ENCODE measurements at regions not wholly inside any gene's neighbourhood (a gene's known extent, or its start where the extent isn't known, plus 50 kb on each side); places are given as distances from the start of the nearest gene placed in this dataset.
"Not testable (repeated sequence)": the region's sequence is repeated elsewhere in the genome, so short reads cannot be mapped to it uniquely, and the experiment has no call there.

- no peaks in the 10 kb centered on the region for H3K4me1 ChIP-seq
- no peak overlapping the region for H3K27ac ChIP-seq
- in situ Hi-C loops (cut with MboI; ENCODE audit: low pct_ligation_motif_present in 1 of 4, low pct_unique_long_range_greater_than_20kb in 1 of 4, low sequenced_read_pairs in 3 of 4) (no loop called here), intact Hi-C loops (cut with DNase I; ENCODE audit: low total_unique reads) (no loop called here)
- DNase-seq, result no peak
- H3K36me3 ChIP-seq, result no peaks in the 10 kb centered on the region
- H3K27me3 ChIP-seq, result no peaks in the 10 kb centered on the region
- peaks cover 0 to 3% of the 10 kb centered on the region in 2 donors for H3K9me3 ChIP-seq
- 0 to 8% methylated on average over 1 of the region's 1 CpG for WGBS, 2 donors (ENCODE audit: low coverage in 1 of 2)
- H3K4me3 ChIP-seq, result no peak overlapping the region
- TF ChIP-seq CTCF (IDR thresholded peaks at IDR 0.05), result no peak
These were observed 745.3 kb downstream of the NR2F1-AS1 start for GRCh38 chr5:92835712-92836111.

GRCh38 chr5:92823551-92823950 is 757.5 kb downstream of the NR2F1-AS1 start:
- H3K27ac ChIP-seq; intact Hi-C loops (cut with DNase I; ENCODE audit: low total_unique reads): not testable (repeated sequence)

GRCh38 chr5:92822183-92822582 is 758.8 kb downstream of the NR2F1-AS1 start:
- no peak for TF ChIP-seq POLR2AphosphoS5 (IDR thresholded peaks at IDR 0.05)
- TF ChIP-seq EP300 (IDR thresholded peaks at IDR 0.05; ENCODE audit: low read depth), result no peak
- TF ChIP-seq CTCF (IDR thresholded peaks at IDR 0.05), result no peak
- TF ChIP-seq POLR2A (IDR thresholded peaks at IDR 0.05), result no peak
- 74% methylated on average over 5 to 9 of the region's 9 CpGs for WGBS, 2 donors (ENCODE audit: low coverage in 1 of 2)
- Histone ChIP-seq H3K36me3 (no peaks in the 10 kb centered on the region), H3K4me1 (no peaks in the 10 kb centered on the region), H3K27ac (no peak overlapping the region), H3K9me3 (no peaks in the 10 kb centered on the region), H3K27me3 (no peaks in the 10 kb centered on the region), H3K4me3 (no peak overlapping the region)
- no peak for DNase-seq
- in situ Hi-C loops (cut with MboI; ENCODE audit: low pct_ligation_motif_present in 1 of 4, low pct_unique_long_range_greater_than_20kb in 1 of 4, low sequenced_read_pairs in 3 of 4) (no loop called here), intact Hi-C loops (cut with DNase I; ENCODE audit: low total_unique reads) (no loop called here)

More at GRCh38 chr5:92823551-92823950, 757.5 kb downstream of the NR2F1-AS1 start:
- DNase-seq; in situ Hi-C loops (cut with MboI; ENCODE audit: low pct_ligation_motif_present in 1 of 4, low pct_unique_long_range_greater_than_20kb in 1 of 4, low sequenced_read_pairs in 3 of 4); H3K4me3 ChIP-seq; H3K36me3 ChIP-seq; H3K4me1 ChIP-seq; H3K9me3 ChIP-seq; H3K27me3 ChIP-seq: not testable (repeated sequence)
- 74% methylated on average over 3 of the region's 3 CpGs; no CpG with 5 or more reads in 1 of the 2 donors for WGBS, 2 donors (ENCODE audit: low coverage in 1 of 2)

- H3K27me3 ChIP-seq, result no peaks in the 10 kb centered on the region
- H3K4me1 ChIP-seq, result no peaks in the 10 kb centered on the region
- no peak overlapping the region for H3K4me3 ChIP-seq
- no peak for DNase-seq
- in situ Hi-C loops (cut with MboI; ENCODE audit: low pct_ligation_motif_present in 1 of 4, low pct_unique_long_range_greater_than_20kb in 1 of 4, low sequenced_read_pairs in 3 of 4), result no loop called here
- H3K9me3 ChIP-seq, result no peaks in the 10 kb centered on the region
- no peak overlapping the region for H3K27ac ChIP-seq
- H3K36me3 ChIP-seq, result no peaks in the 10 kb centered on the region
- 68 to 78% methylated on average over 3 of the region's 3 CpGs for WGBS, 2 donors (ENCODE audit: low coverage in 1 of 2)
- TF ChIP-seq POLR2A (IDR thresholded peaks at IDR 0.05) (no peak), EP300 (IDR thresholded peaks at IDR 0.05; ENCODE audit: low read depth) (no peak), CTCF (IDR thresholded peaks at IDR 0.05) (no peak), POLR2AphosphoS5 (IDR thresholded peaks at IDR 0.05) (no peak)
- intact Hi-C loops (cut with DNase I; ENCODE audit: low total_unique reads), result no loop called here
These were observed 771.1 kb downstream of the NR2F1-AS1 start for GRCh38 chr5:92809855-92810465.

GRCh38 chr5:92808474-92808873 is 772.5 kb downstream of the NR2F1-AS1 start:
- no peak for DNase-seq
- no peaks in the 10 kb centered on the region for H3K4me1 ChIP-seq
- TF ChIP-seq CTCF (IDR thresholded peaks at IDR 0.05) (no peak), POLR2AphosphoS5 (IDR thresholded peaks at IDR 0.05) (no peak)
- no peak overlapping the region for H3K4me3 ChIP-seq
- no peaks in the 10 kb centered on the region for H3K27me3 ChIP-seq
- in situ Hi-C loops (cut with MboI; ENCODE audit: low pct_ligation_motif_present in 1 of 4, low pct_unique_long_range_greater_than_20kb in 1 of 4, low sequenced_read_pairs in 3 of 4) (no loop called here), intact Hi-C loops (cut with DNase I; ENCODE audit: low total_unique reads) (no loop called here)
- no peak overlapping the region for H3K27ac ChIP-seq
- H3K9me3 ChIP-seq, result no peaks in the 10 kb centered on the region
- WGBS, 2 donors (ENCODE audit: low coverage in 1 of 2), result 54 to 93% methylated on average over 1 of the region's 1 CpG
- no peaks in the 10 kb centered on the region for H3K36me3 ChIP-seq
